Suprapubic skin (tissue), 4 donors: ENCODE measurements at regions not wholly inside any gene's neighbourhood (a gene's known extent, or its start where the extent isn't known, plus 50 kb on each side); places are given as distances from the start of the nearest gene placed in this dataset.

Experiments
- DNase-seq, 2 donors: peaks; one replicate each; pipeline ENCODE4 v3.0.0-alpha.2; 2019; ENCODE audit warnings: low spot score in 2 of 2
- H3K27ac ChIP-seq: fragments of 200-600 bp; sonication (generic); one replicate; pipeline ENCODE4 v1.5.1; 2019
- H3K27me3 ChIP-seq: fragments of 200-600 bp; sonication (generic); one replicate; pipeline ENCODE4 v1.5.1; 2019
- H3K36me3 ChIP-seq: fragments of 200-600 bp; sonication (generic); one replicate; pipeline ENCODE4 v1.5.1; 2019
- H3K4me1 ChIP-seq: fragments of 200-600 bp; sonication (generic); one replicate; pipeline ENCODE4 v1.5.1; 2019
- H3K4me3 ChIP-seq: fragments of 200-600 bp; sonication (generic); one replicate; pipeline ENCODE4 v1.5.1; 2019; ENCODE audit warnings: mild to moderate bottlenecking
- H3K9me3 ChIP-seq: fragments of 200-600 bp; sonication (generic); one replicate; pipeline ENCODE4 v1.5.1; 2019
- EP300 ChIP-seq: sonication (generic); formaldehyde crosslinking; IDR thresholded peaks from one replicate; pipeline ENCODE4 v1.6.1; 2017; ENCODE audit warnings: antibody characterized with exemption
- POLR2A ChIP-seq, 2 donors: fragments of 450-650 bp; IDR thresholded peaks; one replicate each; pipeline ENCODE4 v1.6.1; 2017; ENCODE audit warnings: antibody characterized with exemption in 2 of 2, mild to moderate bottlenecking in 2 of 2, moderate library complexity in 2 of 2
- POLR2AphosphoS5 ChIP-seq, 3 donors: sonication (generic); formaldehyde crosslinking; IDR thresholded peaks; one replicate each; pipeline ENCODE4 v1.6.1; 2017; ENCODE audit warnings: antibody characterized with exemption in 3 of 3
- WGBS: methylation state at CpG from one replicate; pipeline ENCODE4 v1.1.5; 2018; 5-methylcytosine and 5-hydroxymethylcytosine counted together
- TF ChIP-seq, protein P1 (sequence below), 2 donors: fragments of 200-600 bp in 1 of 2; fragments of 450-650 bp in 1 of 2; sonication (generic) in 1 of 2; IDR thresholded peaks; one replicate each; pipeline ENCODE4 v1.5.1; 2016 to 2019; ENCODE audit warnings: antibody characterized with exemption in 2 of 2, mild to moderate bottlenecking in 1 of 2, moderate library complexity in 1 of 2

GRCh38 chr16:49910541-49911071 lies 54.7 kb upstream of the ZNF423 start:
- no peak for DNase-seq
- H3K4me1 ChIP-seq, result no peaks in the 10 kb centered on the region
- H3K27ac ChIP-seq, result no peak overlapping the region
- WGBS, result 59% methylated on average over 13 of the region's 14 CpGs
- H3K36me3 ChIP-seq, result no peaks in the 10 kb centered on the region
- no peaks in the 10 kb centered on the region for H3K9me3 ChIP-seq
- TF ChIP-seq POLR2AphosphoS5 (IDR thresholded peaks at IDR 0.05) (no peak), EP300 (no peak), POLR2A (IDR thresholded peaks at IDR 0.05) (no peak)
- TF ChIP-seq, protein P1, sequence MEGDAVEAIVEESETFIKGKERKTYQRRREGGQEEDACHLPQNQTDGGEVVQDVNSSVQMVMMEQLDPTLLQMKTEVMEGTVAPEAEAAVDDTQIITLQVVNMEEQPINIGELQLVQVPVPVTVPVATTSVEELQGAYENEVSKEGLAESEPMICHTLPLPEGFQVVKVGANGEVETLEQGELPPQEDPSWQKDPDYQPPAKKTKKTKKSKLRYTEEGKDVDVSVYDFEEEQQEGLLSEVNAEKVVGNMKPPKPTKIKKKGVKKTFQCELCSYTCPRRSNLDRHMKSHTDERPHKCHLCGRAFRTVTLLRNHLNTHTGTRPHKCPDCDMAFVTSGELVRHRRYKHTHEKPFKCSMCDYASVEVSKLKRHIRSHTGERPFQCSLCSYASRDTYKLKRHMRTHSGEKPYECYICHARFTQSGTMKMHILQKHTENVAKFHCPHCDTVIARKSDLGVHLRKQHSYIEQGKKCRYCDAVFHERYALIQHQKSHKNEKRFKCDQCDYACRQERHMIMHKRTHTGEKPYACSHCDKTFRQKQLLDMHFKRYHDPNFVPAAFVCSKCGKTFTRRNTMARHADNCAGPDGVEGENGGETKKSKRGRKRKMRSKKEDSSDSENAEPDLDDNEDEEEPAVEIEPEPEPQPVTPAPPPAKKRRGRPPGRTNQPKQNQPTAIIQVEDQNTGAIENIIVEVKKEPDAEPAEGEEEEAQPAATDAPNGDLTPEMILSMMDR (IDR thresholded peaks at IDR 0.05), result no peak
- no peaks in the 10 kb centered on the region for H3K27me3 ChIP-seq
- no peak overlapping the region for H3K4me3 ChIP-seq

DNA sequence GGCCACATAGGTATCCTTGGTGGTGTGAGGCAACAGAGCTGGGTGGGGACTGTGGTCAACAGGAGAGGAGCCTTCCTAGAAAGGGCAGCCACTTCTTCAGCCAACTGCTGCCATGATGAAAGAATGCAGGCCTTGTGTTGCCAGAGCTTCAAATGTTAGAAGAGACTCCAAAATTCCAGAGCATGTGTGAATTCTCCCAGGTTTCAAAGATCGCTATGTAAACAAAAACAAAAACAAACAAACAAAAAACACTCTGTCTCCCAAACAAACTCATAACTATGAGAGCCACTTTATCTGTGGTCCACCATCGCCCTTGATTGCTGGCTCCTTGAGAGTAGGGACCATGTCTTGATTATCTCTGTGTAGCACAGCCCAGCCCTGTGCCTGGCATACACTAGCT lies 55.5 kb upstream of the ZNF423 start:
- Histone ChIP-seq H3K27ac (no peak overlapping the region), H3K36me3 (no peaks in the 10 kb centered on the region), H3K4me1 (no peaks in the 10 kb centered on the region), H3K9me3 (no peaks in the 10 kb centered on the region), H3K4me3 (no peak overlapping the region), H3K27me3 (no peaks in the 10 kb centered on the region)
- WGBS, result 88% methylated on average over 2 of the region's 2 CpGs
- no peak for TF ChIP-seq EP300
- TF ChIP-seq, protein P1 (IDR thresholded peaks at IDR 0.05), result no peak
- DNase-seq, result no peak

DNA sequence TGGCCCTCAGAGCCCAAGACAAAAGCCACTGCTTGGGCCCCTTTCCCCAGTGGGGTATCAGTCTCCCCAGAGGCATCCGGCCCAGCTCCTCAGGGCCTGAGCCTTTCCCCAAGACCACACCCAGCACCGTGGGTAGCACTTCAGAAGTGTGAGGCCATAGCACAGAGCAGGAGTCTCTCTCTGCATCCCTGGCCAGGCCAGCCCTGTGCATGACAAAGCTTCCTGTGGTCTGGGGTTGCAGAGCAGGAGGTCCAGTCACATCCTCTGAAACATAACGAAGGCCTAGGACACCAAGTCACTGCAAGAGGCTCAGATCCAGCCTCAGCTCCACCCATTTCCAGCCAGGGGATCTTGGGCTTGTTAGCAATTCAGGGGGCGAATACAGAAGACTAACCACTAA lies 56.8 kb upstream of the ZNF423 start:
- Histone ChIP-seq H3K27ac (no peak overlapping the region), H3K36me3 (no peaks in the 10 kb centered on the region), H3K4me1 (no peaks in the 10 kb centered on the region), H3K9me3 (no peaks in the 10 kb centered on the region), H3K27me3 (no peaks in the 10 kb centered on the region), H3K4me3 (no peak overlapping the region)
- WGBS, result 83% methylated on average over 4 of the region's 4 CpGs
- DNase-seq, result no peak
- no peak for TF ChIP-seq EP300
- TF ChIP-seq, protein P1 (IDR thresholded peaks at IDR 0.05), result no peak
- no peak for TF ChIP-seq POLR2A (IDR thresholded peaks at IDR 0.05)
- TF ChIP-seq POLR2AphosphoS5 (IDR thresholded peaks at IDR 0.05), result no peak

- no peaks in the 10 kb centered on the region for H3K4me1 ChIP-seq
- H3K36me3 ChIP-seq, result no peaks in the 10 kb centered on the region
- no peak for DNase-seq
- H3K27ac ChIP-seq, result no peak overlapping the region
- TF ChIP-seq EP300 (no peak), POLR2AphosphoS5 (IDR thresholded peaks at IDR 0.05) (no peak), POLR2A (IDR thresholded peaks at IDR 0.05) (no peak)
- TF ChIP-seq, protein P1 (IDR thresholded peaks at IDR 0.05), result no peak
- 80% methylated on average over 6 of the region's 6 CpGs for WGBS
- H3K27me3 ChIP-seq, result no peaks in the 10 kb centered on the region
- H3K4me3 ChIP-seq, result no peak overlapping the region
- H3K9me3 ChIP-seq, result no peaks in the 10 kb centered on the region
These were observed 57.8 kb upstream of the ZNF423 start for GRCh38 chr16:49913720-49914119.

DNA sequence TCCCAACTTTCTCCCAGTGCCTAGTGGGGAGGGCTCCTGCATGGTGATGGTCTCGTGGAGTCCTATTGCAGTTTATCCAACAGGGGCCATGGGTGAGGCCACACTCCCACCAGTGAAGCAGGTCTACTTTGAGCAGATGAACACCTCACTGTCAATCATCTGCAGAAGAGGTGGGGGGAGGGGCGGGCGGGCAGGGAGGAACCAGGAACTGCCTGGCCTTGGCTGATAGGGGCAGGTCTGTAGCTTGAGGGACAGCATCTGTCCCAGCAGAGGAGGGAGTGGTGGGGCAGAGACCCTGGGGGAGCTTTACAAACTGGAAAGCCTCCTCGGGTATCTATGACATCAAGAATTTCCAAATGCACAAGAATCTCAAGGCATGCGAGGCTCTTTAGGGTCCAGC lies 58.7 kb upstream of the ZNF423 start:
- Histone ChIP-seq H3K4me1 (no peaks in the 10 kb centered on the region), H3K27me3 (no peaks in the 10 kb centered on the region), H3K4me3 (no peak overlapping the region), H3K9me3 (no peaks in the 10 kb centered on the region), H3K27ac (no peak overlapping the region), H3K36me3 (no peaks in the 10 kb centered on the region)
- 73% methylated on average over 4 of the region's 5 CpGs for WGBS
- no peak for TF ChIP-seq POLR2A (IDR thresholded peaks at IDR 0.05)
- TF ChIP-seq POLR2AphosphoS5 (IDR thresholded peaks at IDR 0.05), result no peak
- TF ChIP-seq, protein P1 (IDR thresholded peaks at IDR 0.05), result no peak
- TF ChIP-seq EP300, result no peak
- no peak for DNase-seq
